B cell (primary cell): ENCODE measurements at regions not wholly inside any gene's neighbourhood (a gene's known extent, or its start where the extent isn't known, plus 50 kb on each side); places are given as distances from the start of the nearest gene placed in this dataset.

Source experiments
- ATAC-seq: fragments of 200-7000 bp; cut with Tn5 transposase; one replicate; pipeline ENCODE4 v1.10.0; 2021; ENCODE audit warnings: low read depth, mild to moderate bottlenecking, moderate number of reproducible peaks, moderate library complexity
- CTCF ChIA-PET: fragments of 350-600 bp; sonication (Branson Sonifier 250); formaldehyde crosslinking; loops from one replicate; lab custom pipeline; 2021; ENCODE audit warnings: antibody characterized with exemption, inconsistent platforms; lab: Charles Lee
- POLR2A ChIA-PET: fragments of 350-600 bp; sonication (Branson Sonifier 250); formaldehyde crosslinking; loops from one replicate; lab custom pipeline; 2021; ENCODE audit warnings: antibody characterized with exemption; lab: Charles Lee
- DNase-seq: peaks from one replicate; pipeline ENCODE4 v3.0.0; 2013
- H2AFZ ChIP-seq: 2 replicates; pipeline ENCODE4 v1.6.1; 2012; ENCODE audit warnings: mild to moderate bottlenecking, low read depth, low read length; ENCODE audit not compliant: insufficient read depth, poor library complexity, severe bottlenecking
- H3K27ac ChIP-seq, 2 donors: 1 replicate in 1 of 2; 2 replicates in 1 of 2; pipeline ENCODE4 v1.5.1; 2012 to 2013; ENCODE audit warnings: low read length in 2 of 2, mild to moderate bottlenecking in 2 of 2, moderate library complexity in 1 of 2
- H3K27me3 ChIP-seq, 4 experiments: fragments of 200-600 bp in 1 of 4; sonication (generic) in 1 of 4; replicated peaks in 1 of 4; 1 replicate in 2 of 4; 2 replicates in 2 of 4; pipeline versions ENCODE4 v1.6.1 to v1.7.0; 2013 to 2016; ENCODE audit warnings: low read length in 3 of 4, mild to moderate bottlenecking in 2 of 4, mixed read lengths in 1 of 4, moderate library complexity in 1 of 4; ENCODE audit not compliant: insufficient read depth in 4 of 4, control insufficient read depth in 3 of 4; ENCODE audit errors: control extremely low read depth in 1 of 4
- H3K36me3 ChIP-seq, 2 experiments: replicated peaks in 1 of 2; 1 replicate in 1 of 2; 2 replicates in 1 of 2; pipeline versions ENCODE4 v1.6.1 to v1.7.1; 2013; ENCODE audit warnings: low read length in 1 of 2; ENCODE audit not compliant: insufficient read depth in 2 of 2, control insufficient read depth in 1 of 2; ENCODE audit errors: control extremely low read depth in 1 of 2, extremely low read depth in 1 of 2
- H3K4me1 ChIP-seq, 2 donors: fragments of 200-600 bp in 1 of 2; sonication (generic) in 1 of 2; 1 replicate in 1 of 2; 2 replicates in 1 of 2; pipeline versions ENCODE4 v1.5.1 to v1.6.1; 2013 to 2017; ENCODE audit warnings: low read length in 2 of 2; ENCODE audit not compliant: control insufficient read depth in 2 of 2, insufficient read depth in 2 of 2
- H3K4me2 ChIP-seq: replicated peaks from 2 replicates; pipeline ENCODE3; 2012; ENCODE audit warnings: mild to moderate bottlenecking, low read depth, low read length; ENCODE audit not compliant: poor library complexity, severe bottlenecking
- H3K4me3 ChIP-seq, 5 experiments: fragments of 200-600 bp in 1 of 5; sonication (generic) in 1 of 5; 1 replicate in 3 of 5; 2 replicates in 2 of 5; pipeline versions ENCODE4 v1.5.1 to v1.7.0; 2011 to 2016; ENCODE audit warnings: low read length in 4 of 5, mild to moderate bottlenecking in 4 of 5, low read depth in 2 of 5, control low read depth in 1 of 5, moderate library complexity in 1 of 5; ENCODE audit not compliant: insufficient read depth in 1 of 5; ENCODE audit errors: control extremely low read depth in 1 of 5, extremely low read depth in 1 of 5
- H3K79me2 ChIP-seq: fragments of 200-600 bp; sonication (generic); one replicate; pipeline ENCODE4 v1.6.0; 2016; ENCODE audit warnings: low read length; ENCODE audit not compliant: control insufficient read depth, insufficient read depth
- H3K9ac ChIP-seq: fragments of 200-600 bp; sonication (generic); 2 replicates; pipeline ENCODE4 v1.6.1; 2017; ENCODE audit warnings: mild to moderate bottlenecking, low read length, moderate library complexity
- H3K9me3 ChIP-seq, 3 donors: one replicate each; pipeline versions ENCODE4 v1.6.1 to v1.7.1; 2013; ENCODE audit warnings: low read length in 2 of 3; ENCODE audit not compliant: control insufficient read depth in 2 of 3, insufficient read depth in 1 of 3; ENCODE audit errors: control extremely low read depth in 1 of 3
- H4K20me1 ChIP-seq: 2 replicates; pipeline ENCODE4 v1.6.0; 2012; ENCODE audit warnings: mild to moderate bottlenecking, low read length; ENCODE audit not compliant: insufficient read depth, control insufficient read depth, poor library complexity, severe bottlenecking
- H3K27ac Mint-ChIP-seq: one replicate; pipeline ENCODE4 v1.8.0; 2021; ENCODE audit warnings: mixed read lengths
- H3K27me3 Mint-ChIP-seq: one replicate; pipeline ENCODE4 v1.8.0; 2021; ENCODE audit warnings: mixed read lengths
- H3K4me1 Mint-ChIP-seq: one replicate; pipeline ENCODE4 v1.8.0; 2021; ENCODE audit warnings: mixed read lengths
- H3K4me3 Mint-ChIP-seq: one replicate; pipeline ENCODE4 v1.8.0; 2021; ENCODE audit warnings: mixed read lengths
- H3K9me3 Mint-ChIP-seq: one replicate; pipeline ENCODE4 v1.8.0; 2022; ENCODE audit warnings: mixed read lengths; ENCODE audit not compliant: insufficient read depth
- EZH2 ChIP-seq: IDR thresholded peaks from 2 replicates; pipeline ENCODE4 v1.6.1; 2012; ENCODE audit warnings: borderline replicate concordance, low read depth, mild to moderate bottlenecking, moderate library complexity, low read length; ENCODE audit not compliant: insufficient read depth, poor library complexity, severe bottlenecking
- WGBS: methylation state at CpG from one replicate; pipeline ENCODE4 v1.1.5; 2013; ENCODE audit warnings: missing lambda C conversion rate; ENCODE audit not compliant: insufficient coverage; 5-methylcytosine and 5-hydroxymethylcytosine counted together
- intact Hi-C: fragments of 100-400 bp; cut with micrococcal nuclease; formaldehyde crosslinking; loops from one replicate; pipeline ENCODE4 v1.10.0; 2022
- TF ChIP-seq, protein P1 (sequence below): fragments of 200-600 bp; IDR thresholded peaks from one replicate; pipeline ENCODE4 v1.8.0; 2022; ENCODE audit warnings: antibody characterized with exemption, mild to moderate bottlenecking

DNA sequence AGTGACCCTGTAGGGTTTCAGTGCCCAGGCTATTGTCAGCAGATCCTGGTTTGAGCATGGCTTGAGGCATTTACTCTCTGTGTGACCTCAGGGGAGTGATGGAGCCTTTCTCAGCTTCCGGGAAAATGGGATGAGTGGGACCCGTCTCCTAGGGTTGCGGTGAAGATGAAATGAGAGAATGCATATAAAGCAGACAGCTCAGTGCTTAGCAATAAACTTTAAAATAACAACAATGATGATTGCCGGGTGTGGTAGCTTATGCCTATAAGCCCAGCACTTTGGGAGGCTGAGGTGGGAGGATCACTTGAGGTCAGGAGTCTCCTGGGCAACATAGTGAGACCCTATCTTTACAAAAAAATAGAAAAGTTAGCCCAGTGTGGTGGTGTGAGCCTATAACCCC is 106.0 kb upstream of the MTHFD1L start:
- no peak overlapping the region for H3K9ac ChIP-seq
- CTCF ChIA-PET, result no interaction called here
- WGBS, result no CpG with 5 or more reads among the region's 4 CpGs
- no peak for ATAC-seq
- H4K20me1 ChIP-seq, result peaks cover 69% of the 10 kb centered on the region
- Mint-ChIP-seq H3K4me3 (no peak overlapping the region), H3K27ac (no peak overlapping the region), H3K27me3 (no peaks in the 10 kb centered on the region), H3K4me1 (peaks cover 52% of the 10 kb centered on the region), H3K9me3 (no peaks in the 10 kb centered on the region)
- H2AFZ ChIP-seq, result no peak overlapping the region
- H3K9me3 ChIP-seq, result no peaks in the 10 kb centered on the region
- H3K4me1 ChIP-seq, result peaks cover 16 to 22% of the 10 kb centered on the region in 2 donors
- POLR2A ChIA-PET, result no interaction called here
- no peak overlapping the region for H3K4me2 ChIP-seq
- peaks cover 93% of the 10 kb centered on the region for H3K79me2 ChIP-seq
- peaks cover 7 to 29% of the 10 kb centered on the region in 2 experiments for H3K36me3 ChIP-seq
- no peak for DNase-seq
- TF ChIP-seq, protein P1, sequence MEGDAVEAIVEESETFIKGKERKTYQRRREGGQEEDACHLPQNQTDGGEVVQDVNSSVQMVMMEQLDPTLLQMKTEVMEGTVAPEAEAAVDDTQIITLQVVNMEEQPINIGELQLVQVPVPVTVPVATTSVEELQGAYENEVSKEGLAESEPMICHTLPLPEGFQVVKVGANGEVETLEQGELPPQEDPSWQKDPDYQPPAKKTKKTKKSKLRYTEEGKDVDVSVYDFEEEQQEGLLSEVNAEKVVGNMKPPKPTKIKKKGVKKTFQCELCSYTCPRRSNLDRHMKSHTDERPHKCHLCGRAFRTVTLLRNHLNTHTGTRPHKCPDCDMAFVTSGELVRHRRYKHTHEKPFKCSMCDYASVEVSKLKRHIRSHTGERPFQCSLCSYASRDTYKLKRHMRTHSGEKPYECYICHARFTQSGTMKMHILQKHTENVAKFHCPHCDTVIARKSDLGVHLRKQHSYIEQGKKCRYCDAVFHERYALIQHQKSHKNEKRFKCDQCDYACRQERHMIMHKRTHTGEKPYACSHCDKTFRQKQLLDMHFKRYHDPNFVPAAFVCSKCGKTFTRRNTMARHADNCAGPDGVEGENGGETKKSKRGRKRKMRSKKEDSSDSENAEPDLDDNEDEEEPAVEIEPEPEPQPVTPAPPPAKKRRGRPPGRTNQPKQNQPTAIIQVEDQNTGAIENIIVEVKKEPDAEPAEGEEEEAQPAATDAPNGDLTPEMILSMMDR, result no peak
- TF ChIP-seq EZH2, result no peak
- no peak overlapping the region for H3K4me3 ChIP-seq
- peak overlapping the region in 1 of 2 donors; percentile 20 for H3K27ac ChIP-seq
- intact Hi-C loops, result no loop called here
- no peaks in the 10 kb centered on the region for H3K27me3 ChIP-seq

DNA sequence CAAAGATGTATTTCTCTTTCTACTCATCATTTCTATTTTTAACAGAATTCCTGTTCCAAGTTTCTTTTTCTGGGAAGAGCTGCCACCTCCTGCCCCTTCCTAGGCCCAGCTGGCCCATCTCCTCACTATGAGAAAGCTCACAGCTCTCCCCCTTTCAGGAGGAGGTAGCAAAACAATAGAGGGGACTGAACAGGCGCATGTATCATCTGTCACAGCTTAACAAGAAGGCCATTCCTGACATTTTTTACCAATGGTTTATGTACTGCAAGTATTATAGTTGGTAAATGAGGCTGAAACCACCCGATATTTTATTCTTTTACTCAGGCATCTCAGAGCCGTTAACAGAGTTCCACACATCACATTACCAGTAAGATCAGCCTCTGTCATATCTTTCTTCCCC is 103.7 kb upstream of the MTHFD1L start:
- Histone ChIP-seq H3K4me1 (peaks cover 38 to 45% of the 10 kb centered on the region in 2 donors), H3K27me3 (no peaks in the 10 kb centered on the region), H3K4me2 (no peak overlapping the region), H3K36me3 (peaks cover 5 to 18% of the 10 kb centered on the region in 2 experiments), H4K20me1 (peaks cover 75% of the 10 kb centered on the region), H3K9ac (no peak overlapping the region), H3K9me3 (no peaks in the 10 kb centered on the region), H3K79me2 (peaks cover 95% of the 10 kb centered on the region), H3K27ac (no peak overlapping the region), H2AFZ (no peak overlapping the region), H3K4me3 (no peak overlapping the region)
- no peaks in the 10 kb centered on the region for H3K9me3 Mint-ChIP-seq
- ATAC-seq (no peak), DNase-seq (no peak)
- ChIA-PET POLR2A (no interaction called here), CTCF (interaction anchor here (0.7 to 1.4 kb wide), 4 partner anchors 11 to 1196 kb away, joined by 3 to 6 read pairs (median 3); partner anchors contain the start of gene GINM1)
- intact Hi-C loops, result no loop called here
- WGBS, result 89% methylated on average over 2 of the region's 3 CpGs
- H3K27me3 Mint-ChIP-seq, result no peaks in the 10 kb centered on the region
- H3K4me3 Mint-ChIP-seq, result no peak overlapping the region
- TF ChIP-seq, protein P1, result no peak
- TF ChIP-seq EZH2, result no peak
- peaks cover 72% of the 10 kb centered on the region for H3K4me1 Mint-ChIP-seq
- no peak overlapping the region for H3K27ac Mint-ChIP-seq
